Activated CD4-positive, alpha-beta memory T cell treated with anti-CD3 and anti-CD28 coated beads, Interleukin-2, amount 10 ng/mL, durations not matched to agents 7 days and 5 days (primary cell): ENCODE measurements at regions not wholly inside any gene's neighbourhood (a gene's known extent, or its start where the extent isn't known, plus 50 kb on each side); places are given as distances from the start of the nearest gene placed in this dataset.

ENCODE experiments used
- CTCF ChIA-PET: fragments of 350-600 bp; sonication (Branson Sonifier 250); formaldehyde crosslinking; loops from one replicate; lab custom pipeline; 2021; ENCODE audit warnings: antibody characterized with exemption, inconsistent platforms; lab: Charles Lee
- POLR2A ChIA-PET: fragments of 350-600 bp; sonication (Branson Sonifier 250); formaldehyde crosslinking; loops from one replicate; lab custom pipeline; 2021; ENCODE audit warnings: antibody characterized with exemption; lab: Charles Lee
- DNase-seq: peaks from one replicate; pipeline ENCODE4 v3.0.0-alpha.2; 2020
- H3K27ac Mint-ChIP-seq: one replicate; pipeline ENCODE4 v1.8.0; 2021; ENCODE audit warnings: mild to moderate bottlenecking, mixed read lengths
- H3K27me3 Mint-ChIP-seq: one replicate; pipeline ENCODE4 v1.8.0; 2021; ENCODE audit warnings: mixed read lengths
- H3K36me3 Mint-ChIP-seq: one replicate; pipeline ENCODE4 v1.8.0; 2021; ENCODE audit warnings: low read depth, mixed read lengths
- H3K4me1 Mint-ChIP-seq: one replicate; pipeline ENCODE4 v1.8.0; 2021; ENCODE audit warnings: mixed read lengths
- H3K4me3 Mint-ChIP-seq: one replicate; pipeline ENCODE4 v1.8.0; 2021; ENCODE audit warnings: mild to moderate bottlenecking, mixed read lengths
- H3K9me3 Mint-ChIP-seq: one replicate; pipeline ENCODE4 v1.8.0; 2021; ENCODE audit warnings: mixed read lengths

DNA sequence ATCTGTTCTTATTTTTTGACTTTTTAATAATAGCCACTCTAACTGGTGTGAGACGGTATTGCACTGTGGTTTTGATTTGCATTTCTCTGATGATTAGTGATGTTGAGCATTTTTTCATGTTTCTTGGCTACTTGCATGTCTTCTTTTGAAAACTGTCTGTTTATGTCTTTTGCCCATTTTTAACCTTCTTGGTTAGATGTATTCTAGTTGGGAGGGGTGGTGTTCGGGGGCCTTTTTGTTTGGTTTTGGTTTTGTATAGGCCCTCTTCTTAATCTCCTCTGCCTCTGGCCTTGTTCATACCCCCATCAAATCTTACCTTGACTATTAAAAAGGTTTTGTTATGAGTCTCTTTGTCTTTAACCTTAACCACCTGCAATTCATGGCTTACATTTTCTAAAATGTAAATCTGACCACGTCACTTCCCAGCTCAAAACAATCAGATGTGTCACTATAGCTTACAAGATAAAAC is 107.8 kb upstream of the NR4A3 start:
- CTCF ChIA-PET = no interaction called here
- H3K4me1 Mint-ChIP-seq = no peaks in the 10 kb centered on the region

DNA sequence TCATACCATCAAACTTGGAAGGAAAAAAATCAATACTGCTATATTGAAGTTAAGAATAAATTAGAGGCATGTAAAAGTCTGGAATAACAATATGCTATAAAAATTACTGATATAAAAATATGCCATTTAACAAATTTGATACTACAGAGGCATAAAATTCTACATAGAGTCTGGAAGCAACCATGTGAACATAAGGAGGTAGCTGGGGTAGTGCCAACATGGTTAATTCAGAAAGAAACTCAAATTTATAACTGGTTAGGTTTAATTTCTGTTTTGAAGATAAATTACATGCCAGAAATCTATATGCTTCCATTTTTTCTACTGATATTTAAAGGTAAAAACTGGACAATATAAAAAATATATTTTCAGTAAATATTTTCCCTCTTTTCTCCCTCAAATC is 103.1 kb upstream of the NR4A3 start:
- Mint-ChIP-seq H3K9me3 (no peaks in the 10 kb centered on the region), H3K27me3 (no peaks in the 10 kb centered on the region), H3K36me3 (no peaks in the 10 kb centered on the region), H3K4me3 (no peak overlapping the region), H3K4me1 (peaks cover 31% of the 10 kb centered on the region), H3K27ac (no peak overlapping the region)
- ChIA-PET CTCF (no interaction called here), POLR2A (no interaction called here)
- no peak for DNase-seq

More for the DNA sequence above, 107.8 kb upstream of the NR4A3 start:
- Mint-ChIP-seq H3K27me3 (peaks cover 2% of the 10 kb centered on the region), H3K4me3 (no peak overlapping the region), H3K36me3 (no peaks in the 10 kb centered on the region), H3K27ac (no peak overlapping the region), H3K9me3 (no peaks in the 10 kb centered on the region)
- POLR2A ChIA-PET = no interaction called here
- no peak for DNase-seq

DNA sequence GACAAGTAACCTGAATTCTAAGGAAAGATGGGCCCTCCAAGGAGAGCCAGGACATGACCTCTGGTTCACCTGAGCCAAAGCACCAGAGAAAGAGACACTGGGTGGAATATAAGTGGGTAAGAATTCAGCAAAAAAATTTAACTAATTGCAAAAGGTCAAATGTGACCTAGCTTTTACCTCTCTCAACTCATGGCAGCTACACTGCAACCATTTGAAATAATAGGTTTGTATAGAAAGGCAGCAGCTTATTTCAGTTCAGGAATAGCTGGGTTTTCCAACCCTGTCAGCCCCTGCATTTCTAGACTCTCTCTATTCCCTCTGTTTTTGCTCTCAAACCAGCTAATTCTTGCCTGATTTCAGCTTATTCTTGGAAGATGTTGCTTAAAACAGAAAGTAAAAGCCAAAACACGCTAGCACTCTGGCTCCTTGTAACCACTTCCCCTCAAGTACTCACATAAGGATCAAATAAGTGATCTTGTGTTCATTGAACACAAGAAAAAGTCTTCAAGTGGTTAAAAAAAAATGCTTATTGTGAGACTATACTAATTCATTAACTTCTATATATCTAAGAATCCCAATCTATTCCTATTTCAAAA is 101.1 kb upstream of the NR4A3 start:
- CTCF ChIA-PET = interaction anchor here (1.0 to 1.2 kb wide), 2 partner anchors 293 to 454 kb away, joined by 3 read pairs; no protein-coding TSS in a partner anchor
- H3K27me3 Mint-ChIP-seq = no peaks in the 10 kb centered on the region

DNA sequence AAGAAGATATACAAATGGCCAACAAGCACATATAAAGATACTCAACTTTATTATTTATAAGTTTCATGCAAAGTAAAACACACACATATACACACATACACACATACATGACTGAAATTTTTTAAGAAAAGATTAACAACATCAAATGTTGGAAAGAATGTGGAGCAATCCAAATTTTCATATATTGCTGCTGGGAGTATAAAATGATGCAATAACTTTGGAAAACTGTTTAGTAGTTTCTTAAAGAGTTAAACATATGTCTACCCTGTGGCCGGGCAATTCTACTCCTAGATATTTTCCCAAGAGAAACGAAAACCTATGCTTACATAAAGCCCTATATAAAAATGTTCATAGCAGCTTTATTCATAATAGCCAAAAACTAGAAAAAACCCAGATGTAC is 99.8 kb upstream of the NR4A3 start:
- Mint-ChIP-seq H3K4me1 (peaks cover 31% of the 10 kb centered on the region), H3K4me3 (no peak overlapping the region), H3K9me3 (no peaks in the 10 kb centered on the region), H3K27me3 (no peaks in the 10 kb centered on the region), H3K36me3 (no peaks in the 10 kb centered on the region), H3K27ac (no peak overlapping the region)
- DNase-seq = no peak
- ChIA-PET POLR2A (no interaction called here), CTCF (interaction anchor here (1.0 kb wide), 1 partner anchor 537 kb away, joined by 3 read pairs; no protein-coding TSS in a partner anchor)

More for the DNA sequence above, 101.1 kb upstream of the NR4A3 start:
- DNase-seq = no peak
- H3K9me3 Mint-ChIP-seq = no peaks in the 10 kb centered on the region
- POLR2A ChIA-PET = interaction anchor here (1.4 kb wide), 2 partner anchors 285 to 499 kb away, joined by 3 read pairs; partner anchors contain the start of genes ALG2 and SEC61B
- H3K27ac Mint-ChIP-seq = peak overlapping the region; percentile 73
- H3K4me1 Mint-ChIP-seq = peaks cover 31% of the 10 kb centered on the region
- H3K36me3 Mint-ChIP-seq = no peaks in the 10 kb centered on the region
- peak overlapping the region; percentile 58 for H3K4me3 Mint-ChIP-seq

DNA sequence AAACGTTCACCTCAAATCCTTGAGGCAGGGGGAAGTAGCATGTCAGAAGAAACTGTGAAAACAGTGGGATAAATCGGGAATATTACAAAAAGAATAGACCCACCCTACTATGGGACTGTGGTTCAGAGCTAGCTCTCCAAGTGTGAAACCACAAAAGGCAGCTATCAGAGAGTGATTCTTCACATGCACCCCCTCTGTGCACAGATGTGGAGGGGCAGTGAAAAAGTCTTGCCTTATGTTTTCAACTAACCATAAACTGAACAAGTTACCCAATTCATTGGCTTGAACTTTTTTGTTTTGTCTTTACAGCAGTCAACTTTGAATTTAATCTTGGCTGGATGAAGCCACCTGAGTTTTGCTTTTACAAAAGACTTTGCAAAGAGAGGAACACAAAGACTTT is 98.8 kb upstream of the NR4A3 start:
- POLR2A ChIA-PET = no interaction called here

DNA sequence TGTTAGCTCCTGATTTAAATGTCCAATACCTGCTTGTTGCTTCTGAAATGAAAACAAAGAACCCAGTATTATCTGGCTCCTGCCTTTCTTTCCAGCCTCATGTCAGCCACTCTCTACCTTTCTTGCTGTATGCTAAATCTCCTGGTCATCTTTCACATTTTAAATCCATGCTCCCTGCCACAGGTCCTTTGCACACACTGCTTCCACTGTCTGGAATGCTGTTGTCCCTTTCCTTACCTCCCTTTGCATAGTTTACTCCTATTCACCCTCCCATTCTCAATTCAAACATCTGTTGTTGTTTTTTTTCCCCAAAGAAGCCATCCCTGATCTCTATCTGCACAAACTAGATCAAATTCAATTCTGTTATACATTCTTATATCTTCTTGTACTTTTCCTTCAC is 97.0 kb upstream of the NR4A3 start:
- no peak overlapping the region for H3K4me3 Mint-ChIP-seq
- ChIA-PET CTCF (interaction anchor here (0.5 kb wide), 1 partner anchor 91 kb away, joined by 3 read pairs; no protein-coding TSS in a partner anchor), POLR2A (no interaction called here)
- no peaks in the 10 kb centered on the region for H3K9me3 Mint-ChIP-seq
- H3K4me1 Mint-ChIP-seq = peaks cover 27% of the 10 kb centered on the region
- DNase-seq = no peak
- no peaks in the 10 kb centered on the region for H3K27me3 Mint-ChIP-seq
- no peak overlapping the region for H3K27ac Mint-ChIP-seq
- no peaks in the 10 kb centered on the region for H3K36me3 Mint-ChIP-seq

More for the DNA sequence above, 98.8 kb upstream of the NR4A3 start:
- no peak overlapping the region for H3K4me3 Mint-ChIP-seq
- no peaks in the 10 kb centered on the region for H3K27me3 Mint-ChIP-seq
- DNase-seq = no peak
- CTCF ChIA-PET = interaction anchor here (1.0 kb wide), 1 partner anchor 538 kb away, joined by 3 read pairs; no protein-coding TSS in a partner anchor
- no peaks in the 10 kb centered on the region for H3K36me3 Mint-ChIP-seq
- H3K9me3 Mint-ChIP-seq = no peaks in the 10 kb centered on the region
- H3K27ac Mint-ChIP-seq = no peak overlapping the region
- peaks cover 31% of the 10 kb centered on the region for H3K4me1 Mint-ChIP-seq

DNA sequence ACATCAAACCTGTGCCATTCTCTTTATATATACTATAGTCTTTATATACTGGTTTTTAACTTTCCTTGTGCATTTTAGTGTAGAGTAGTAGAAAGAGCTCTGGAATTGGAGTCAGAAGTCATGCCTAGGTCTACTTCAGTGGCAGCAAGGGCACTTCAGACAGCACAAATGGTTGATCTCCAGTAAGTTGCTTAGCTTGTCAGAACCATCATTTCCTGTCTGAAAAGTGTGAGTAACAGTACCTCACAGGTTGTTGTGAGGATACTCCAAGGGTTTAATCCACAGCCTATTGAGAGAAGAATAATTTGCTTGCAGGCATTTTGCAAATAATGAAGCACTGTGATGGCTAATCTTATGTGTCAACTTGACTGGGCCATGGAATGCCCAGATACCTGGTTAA is 95.8 kb upstream of the NR4A3 start:
- ChIA-PET CTCF (no interaction called here), POLR2A (no interaction called here)
- H3K9me3 Mint-ChIP-seq = no peaks in the 10 kb centered on the region
- no peak overlapping the region for H3K4me3 Mint-ChIP-seq
- H3K4me1 Mint-ChIP-seq = peaks cover 15% of the 10 kb centered on the region
- no peak overlapping the region for H3K27ac Mint-ChIP-seq
- H3K27me3 Mint-ChIP-seq = no peaks in the 10 kb centered on the region
- no peak for DNase-seq
- H3K36me3 Mint-ChIP-seq = no peaks in the 10 kb centered on the region

DNA sequence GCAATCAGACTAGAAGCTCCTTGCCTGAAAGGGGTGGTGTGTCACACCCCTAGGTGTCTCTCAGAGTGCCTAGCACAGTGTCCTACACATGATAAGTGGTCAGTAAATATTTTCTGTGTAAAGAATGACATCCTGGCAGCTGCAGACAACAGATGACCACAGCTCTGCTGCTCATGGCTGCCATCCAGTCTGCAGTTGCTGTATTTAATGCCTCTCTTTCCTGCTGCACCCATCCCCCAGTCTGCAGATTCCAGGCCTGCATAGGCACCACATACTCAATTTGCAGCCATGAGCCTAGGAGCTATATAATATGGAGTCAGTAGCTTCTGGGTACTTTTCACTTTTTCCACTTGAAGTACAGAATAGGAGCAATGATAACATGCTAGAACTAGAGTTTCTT is 94.9 kb upstream of the NR4A3 start:
- H3K4me3 Mint-ChIP-seq = no peak overlapping the region
- no peak overlapping the region for H3K27ac Mint-ChIP-seq
- H3K27me3 Mint-ChIP-seq = no peaks in the 10 kb centered on the region
- POLR2A ChIA-PET = no interaction called here
- no peaks in the 10 kb centered on the region for H3K36me3 Mint-ChIP-seq
- DNase-seq = no peak
- peaks cover 11% of the 10 kb centered on the region for H3K4me1 Mint-ChIP-seq
- CTCF ChIA-PET = no interaction called here
- H3K9me3 Mint-ChIP-seq = no peaks in the 10 kb centered on the region

DNA sequence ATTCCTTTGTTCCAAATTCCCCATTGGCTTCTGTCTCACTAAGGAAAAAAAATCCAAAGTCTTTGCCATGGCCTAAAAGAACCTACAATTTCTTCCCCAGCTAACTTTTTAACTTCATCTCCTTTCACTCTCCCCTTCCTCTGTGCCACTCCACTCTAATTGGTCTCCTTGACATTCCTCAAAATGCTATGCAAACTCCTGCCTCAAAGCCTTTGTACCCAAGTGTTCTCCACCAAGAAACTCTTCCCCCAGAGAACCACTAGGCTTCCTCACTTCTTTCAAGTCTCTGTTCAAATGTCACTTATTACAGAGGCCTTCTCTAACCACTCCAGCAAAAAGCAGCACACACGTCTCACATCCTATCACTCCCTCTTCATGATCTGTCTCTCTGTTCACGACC is 91.6 kb upstream of the NR4A3 start:
- Mint-ChIP-seq H3K9me3 (no peaks in the 10 kb centered on the region), H3K4me1 (no peaks in the 10 kb centered on the region), H3K27me3 (peaks cover 2% of the 10 kb centered on the region), H3K4me3 (no peak overlapping the region), H3K27ac (no peak overlapping the region), H3K36me3 (no peaks in the 10 kb centered on the region)
- ChIA-PET POLR2A (no interaction called here), CTCF (no interaction called here)
- DNase-seq = no peak

DNA sequence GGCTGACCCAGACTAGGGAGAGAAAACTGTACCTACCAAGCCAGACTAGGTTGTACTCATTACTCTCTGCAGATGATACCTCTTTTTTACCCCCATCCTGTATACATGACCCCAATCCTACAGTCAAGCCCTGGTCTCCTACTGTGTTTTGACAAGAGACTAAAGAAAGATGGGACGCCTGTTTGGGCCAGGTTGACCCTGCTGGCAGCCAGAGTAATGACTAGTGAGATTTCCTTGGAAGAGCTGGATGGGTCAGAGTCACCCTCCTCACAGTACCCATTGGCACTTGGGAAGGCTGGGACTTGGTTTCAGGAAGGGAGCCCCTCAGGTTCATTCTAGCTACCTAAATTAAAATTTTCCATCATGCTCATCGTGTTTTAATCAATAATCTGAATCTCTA is 89.7 kb upstream of the NR4A3 start:
- CTCF ChIA-PET = no interaction called here
- Mint-ChIP-seq H3K4me1 (no peaks in the 10 kb centered on the region), H3K4me3 (no peak overlapping the region), H3K9me3 (no peaks in the 10 kb centered on the region), H3K36me3 (no peaks in the 10 kb centered on the region), H3K27me3 (peaks cover 7% of the 10 kb centered on the region), H3K27ac (no peak overlapping the region)
- POLR2A ChIA-PET = no interaction called here
- DNase-seq = no peak

DNA sequence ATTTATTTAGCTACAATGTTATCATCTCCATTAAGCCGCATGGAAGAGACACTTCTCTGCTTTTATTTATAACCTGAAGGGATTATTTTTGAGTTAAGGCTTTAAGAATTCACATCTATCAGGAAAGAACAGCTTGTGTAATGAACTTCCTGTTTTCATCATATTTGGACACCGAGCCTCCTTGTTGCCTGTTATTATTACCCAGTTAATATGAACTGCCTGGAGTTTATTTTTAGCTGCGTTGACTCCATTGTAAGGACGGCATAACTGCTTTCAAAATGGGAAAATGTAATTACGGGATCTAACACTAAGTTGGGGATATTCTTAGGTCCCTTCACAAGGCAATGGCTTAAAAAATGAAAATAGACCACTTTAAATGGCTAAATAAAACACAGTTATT is 89.0 kb upstream of the NR4A3 start:
- H3K4me1 Mint-ChIP-seq = no peaks in the 10 kb centered on the region
- no peaks in the 10 kb centered on the region for H3K9me3 Mint-ChIP-seq
- H3K27me3 Mint-ChIP-seq = peaks cover 14% of the 10 kb centered on the region
- POLR2A ChIA-PET = no interaction called here
- no peak overlapping the region for H3K27ac Mint-ChIP-seq
- no peak overlapping the region for H3K4me3 Mint-ChIP-seq
- no peaks in the 10 kb centered on the region for H3K36me3 Mint-ChIP-seq
- no peak for DNase-seq
- CTCF ChIA-PET = no interaction called here

DNA sequence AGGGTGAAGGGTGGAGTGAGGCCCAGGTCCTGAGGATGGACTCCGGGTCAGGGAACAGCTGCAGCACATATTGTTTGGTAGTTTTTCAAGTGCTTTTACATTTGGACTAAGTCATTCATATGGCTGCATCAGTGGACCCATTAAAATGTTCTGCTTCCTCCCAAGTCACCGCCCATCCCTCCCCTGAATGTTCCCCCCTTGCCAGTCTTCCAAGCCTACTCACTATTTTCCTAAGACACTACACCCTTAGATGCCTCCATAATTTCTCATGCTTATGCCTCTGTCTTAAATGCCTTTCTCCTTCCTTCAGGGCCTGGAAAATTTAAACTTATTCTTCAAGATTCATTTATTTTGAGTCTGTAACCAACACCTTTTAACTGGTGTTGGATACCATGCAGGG is 86.6 kb upstream of the NR4A3 start:
- Mint-ChIP-seq H3K4me3 (no peak overlapping the region), H3K27me3 (peaks cover 16% of the 10 kb centered on the region), H3K9me3 (no peaks in the 10 kb centered on the region), H3K36me3 (no peaks in the 10 kb centered on the region), H3K4me1 (no peaks in the 10 kb centered on the region), H3K27ac (no peak overlapping the region)
- ChIA-PET CTCF (no interaction called here), POLR2A (no interaction called here)
- no peak for DNase-seq

DNA sequence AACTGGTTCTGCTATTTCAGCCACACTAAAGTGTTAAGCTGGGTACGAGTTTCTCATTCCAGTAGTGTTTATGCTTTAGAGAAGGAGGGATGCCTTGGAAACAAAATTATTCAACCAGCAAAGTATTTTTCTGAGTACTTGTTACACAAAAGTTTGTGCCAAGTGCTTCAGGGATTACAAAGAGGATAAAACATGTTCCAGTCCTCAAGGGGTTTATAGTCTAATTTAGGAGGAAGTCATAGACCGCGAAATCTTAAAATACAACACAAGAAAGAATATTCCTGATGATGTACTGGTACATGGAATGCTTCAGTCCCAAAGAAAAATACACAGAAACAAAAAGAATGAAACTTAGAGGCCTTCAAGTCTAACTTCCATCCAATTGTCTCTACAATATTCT is 85.4 kb upstream of the NR4A3 start:
- Mint-ChIP-seq H3K4me3 (no peak overlapping the region), H3K36me3 (no peaks in the 10 kb centered on the region), H3K27me3 (peaks cover 22% of the 10 kb centered on the region), H3K9me3 (no peaks in the 10 kb centered on the region), H3K27ac (no peak overlapping the region), H3K4me1 (no peaks in the 10 kb centered on the region)
- no peak for DNase-seq
- CTCF ChIA-PET = no interaction called here
- POLR2A ChIA-PET = no interaction called here

DNA sequence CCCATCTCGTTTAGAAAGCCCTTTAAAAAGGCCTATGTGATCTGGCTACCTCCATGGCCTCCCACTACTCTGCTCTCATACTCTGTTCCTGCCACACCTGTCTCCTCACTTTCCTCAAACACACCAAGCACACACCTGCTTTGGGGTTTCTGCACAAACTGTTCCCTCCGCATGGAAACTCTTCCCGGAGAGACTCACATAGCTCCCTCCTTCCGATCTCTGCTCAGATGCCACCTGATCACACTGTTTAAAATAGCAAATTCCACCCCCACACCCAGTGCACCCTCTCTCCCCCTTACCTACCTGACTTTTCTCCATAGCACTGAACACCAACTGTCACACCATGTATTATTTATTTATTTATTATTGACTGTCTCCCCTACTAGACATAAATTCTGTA is 84.0 kb upstream of the NR4A3 start:
- H3K4me3 Mint-ChIP-seq = no peak overlapping the region
- H3K27me3 Mint-ChIP-seq = peaks cover 26% of the 10 kb centered on the region
- H3K4me1 Mint-ChIP-seq = no peaks in the 10 kb centered on the region
- H3K9me3 Mint-ChIP-seq = no peaks in the 10 kb centered on the region
- no peak for DNase-seq
- no peak overlapping the region for H3K27ac Mint-ChIP-seq
- POLR2A ChIA-PET = no interaction called here
- CTCF ChIA-PET = no interaction called here
- H3K36me3 Mint-ChIP-seq = no peaks in the 10 kb centered on the region
